Endodermal cell (in vitro differentiated cells): ENCODE measurements at regions not wholly inside any gene's neighbourhood (a gene's known extent, or its start where the extent isn't known, plus 50 kb on each side); places are given as distances from the start of the nearest gene placed in this dataset.

Experiments used
- DNase-seq: peaks from one replicate; pipeline ENCODE4 v3.0.0-alpha.2; 2017
- H3K27ac ChIP-seq: 2 replicates; pipeline ENCODE4 v1.5.1; 2013; ENCODE audit warnings: mild to moderate bottlenecking, low read depth, low read length, moderate library complexity
- H3K27me3 ChIP-seq: 2 replicates; pipeline ENCODE4 v1.6.1; 2013; ENCODE audit warnings: mild to moderate bottlenecking, low read length, moderate library complexity; ENCODE audit not compliant: insufficient read depth, control insufficient read depth, poor library complexity, severe bottlenecking
- H3K36me3 ChIP-seq: 2 replicates; pipeline ENCODE4 v1.7.0; 2013; ENCODE audit warnings: mild to moderate bottlenecking, low read length, moderate library complexity; ENCODE audit not compliant: control insufficient read depth, insufficient read depth
- H3K4me1 ChIP-seq: one replicate; pipeline ENCODE4 v1.7.0; 2013; ENCODE audit warnings: low read length; ENCODE audit not compliant: control insufficient read depth, insufficient read depth
- H3K4me3 ChIP-seq: 2 replicates; pipeline ENCODE4 v1.5.1; 2013; ENCODE audit warnings: mild to moderate bottlenecking, low read length, moderate library complexity
- H3K9ac ChIP-seq: 2 replicates; pipeline ENCODE4 v1.6.1; 2013; ENCODE audit warnings: mild to moderate bottlenecking, low read length, moderate library complexity; ENCODE audit not compliant: poor library complexity, severe bottlenecking; ENCODE audit errors: extremely low read depth
- H3K9me3 ChIP-seq: 2 replicates; pipeline ENCODE4 v1.6.1; 2013; ENCODE audit warnings: mild to moderate bottlenecking, low read length, moderate library complexity; ENCODE audit not compliant: control insufficient read depth
- H3K27ac Mint-ChIP-seq: 2 replicates; pipeline ENCODE4 v1.8.0; 2020; ENCODE audit warnings: mixed read lengths
- H3K27me3 Mint-ChIP-seq: 2 replicates; pipeline ENCODE4 v1.8.0; 2021; ENCODE audit warnings: mild to moderate bottlenecking, mixed read lengths; ENCODE audit not compliant: insufficient read depth
- H3K36me3 Mint-ChIP-seq: 2 replicates; pipeline ENCODE4 v1.8.0; 2020; ENCODE audit warnings: low read depth, mixed read lengths
- H3K4me1 Mint-ChIP-seq: 2 replicates; pipeline ENCODE4 v1.8.0; 2020; ENCODE audit warnings: mixed read lengths
- H3K4me3 Mint-ChIP-seq: 2 replicates; pipeline ENCODE4 v1.8.0; 2020; ENCODE audit warnings: mild to moderate bottlenecking, moderate library complexity, mixed read lengths
- H3K9me3 Mint-ChIP-seq: 2 replicates; pipeline ENCODE4 v1.8.0; 2020; ENCODE audit warnings: mild to moderate bottlenecking, mixed read lengths
- WGBS, 2 experiments: methylation state at CpG; one replicate each; pipeline versions ENCODE4 v1.1.5 to v1.1.7; 2013; ENCODE audit warnings: missing lambda C conversion rate in 2 of 2, mixed read lengths in 1 of 2; ENCODE audit not compliant: insufficient coverage in 1 of 2, insufficient read length in 1 of 2; 5-methylcytosine and 5-hydroxymethylcytosine counted together
- TF ChIP-seq, protein P1 (sequence below): fragments of 200-600 bp; sonication (generic); conservative IDR thresholded peaks from 2 replicates; pipeline ENCODE4 v1.5.0; 2021; ENCODE audit warnings: antibody characterized with exemption, mild to moderate bottlenecking

DNA sequence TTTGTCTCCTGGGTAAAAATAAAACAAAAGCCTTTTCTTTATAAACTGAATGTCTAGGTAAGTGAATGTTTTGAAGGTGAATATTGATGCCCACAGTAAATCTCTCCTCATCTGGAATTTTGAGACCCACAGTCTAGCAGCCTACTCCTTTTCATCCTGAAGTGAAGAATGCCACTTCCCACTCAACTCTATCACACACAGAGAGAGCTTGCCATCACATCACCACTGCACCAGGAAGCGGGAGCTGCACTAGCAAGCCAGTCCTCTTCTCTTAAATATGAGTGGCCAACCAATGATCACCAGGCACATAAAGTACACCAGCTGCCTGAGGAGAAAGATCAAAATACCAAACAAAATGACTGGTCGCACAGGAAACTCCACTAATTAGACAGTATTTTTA, 140.8 kb downstream of the MRPL39 start:
- no peaks in the 10 kb centered on the region for H3K9me3 Mint-ChIP-seq
- DNase-seq = no peak
- Histone ChIP-seq H3K9me3 (no peaks in the 10 kb centered on the region), H3K9ac (no peak overlapping the region), H3K36me3 (no peaks in the 10 kb centered on the region), H3K4me1 (no peaks in the 10 kb centered on the region), H3K4me3 (no peak overlapping the region), H3K27me3 (no peaks in the 10 kb centered on the region), H3K27ac (no peak overlapping the region)
- 96% methylated on average over 2 of the region's 2 CpGs; no CpG with 5 or more reads in 1 of the 2 experiments for WGBS, 2 experiments
- TF ChIP-seq, protein P1, sequence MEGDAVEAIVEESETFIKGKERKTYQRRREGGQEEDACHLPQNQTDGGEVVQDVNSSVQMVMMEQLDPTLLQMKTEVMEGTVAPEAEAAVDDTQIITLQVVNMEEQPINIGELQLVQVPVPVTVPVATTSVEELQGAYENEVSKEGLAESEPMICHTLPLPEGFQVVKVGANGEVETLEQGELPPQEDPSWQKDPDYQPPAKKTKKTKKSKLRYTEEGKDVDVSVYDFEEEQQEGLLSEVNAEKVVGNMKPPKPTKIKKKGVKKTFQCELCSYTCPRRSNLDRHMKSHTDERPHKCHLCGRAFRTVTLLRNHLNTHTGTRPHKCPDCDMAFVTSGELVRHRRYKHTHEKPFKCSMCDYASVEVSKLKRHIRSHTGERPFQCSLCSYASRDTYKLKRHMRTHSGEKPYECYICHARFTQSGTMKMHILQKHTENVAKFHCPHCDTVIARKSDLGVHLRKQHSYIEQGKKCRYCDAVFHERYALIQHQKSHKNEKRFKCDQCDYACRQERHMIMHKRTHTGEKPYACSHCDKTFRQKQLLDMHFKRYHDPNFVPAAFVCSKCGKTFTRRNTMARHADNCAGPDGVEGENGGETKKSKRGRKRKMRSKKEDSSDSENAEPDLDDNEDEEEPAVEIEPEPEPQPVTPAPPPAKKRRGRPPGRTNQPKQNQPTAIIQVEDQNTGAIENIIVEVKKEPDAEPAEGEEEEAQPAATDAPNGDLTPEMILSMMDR = no peak
- H3K36me3 Mint-ChIP-seq = no peaks in the 10 kb centered on the region
- H3K27ac Mint-ChIP-seq = no peak overlapping the region
- no peaks in the 10 kb centered on the region for H3K4me1 Mint-ChIP-seq
- H3K4me3 Mint-ChIP-seq = no peak overlapping the region
- peaks cover 2% of the 10 kb centered on the region for H3K27me3 Mint-ChIP-seq

DNA sequence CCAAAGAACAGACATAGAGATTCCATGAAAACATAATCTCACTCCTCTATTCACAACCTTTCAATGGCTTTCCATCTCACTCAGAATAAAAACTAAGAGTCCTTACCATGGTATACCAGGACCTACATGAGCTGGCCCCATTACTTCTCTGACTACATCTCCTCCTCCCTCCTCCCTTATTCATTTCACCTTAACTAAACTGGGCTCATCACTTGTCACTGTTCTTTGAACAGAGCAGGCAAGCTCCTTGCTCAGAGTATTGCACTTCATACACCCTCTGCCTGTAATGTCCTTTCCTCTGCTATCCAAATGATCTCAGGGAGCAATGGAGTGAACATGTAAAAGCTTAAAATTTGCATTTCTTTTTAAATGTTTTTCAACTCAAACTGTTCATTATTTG, 142.0 kb downstream of the MRPL39 start:
- Histone ChIP-seq H3K9me3 (no peaks in the 10 kb centered on the region), H3K4me3 (no peak overlapping the region), H3K9ac (no peak overlapping the region), H3K27me3 (no peaks in the 10 kb centered on the region), H3K4me1 (no peaks in the 10 kb centered on the region), H3K36me3 (no peaks in the 10 kb centered on the region), H3K27ac (no peak overlapping the region)
- Mint-ChIP-seq H3K4me1 (no peaks in the 10 kb centered on the region), H3K36me3 (no peaks in the 10 kb centered on the region), H3K27ac (no peak overlapping the region), H3K27me3 (peaks cover 2% of the 10 kb centered on the region), H3K9me3 (no peaks in the 10 kb centered on the region), H3K4me3 (no peak overlapping the region)
- TF ChIP-seq, protein P1 = no peak
- no peak for DNase-seq

DNA sequence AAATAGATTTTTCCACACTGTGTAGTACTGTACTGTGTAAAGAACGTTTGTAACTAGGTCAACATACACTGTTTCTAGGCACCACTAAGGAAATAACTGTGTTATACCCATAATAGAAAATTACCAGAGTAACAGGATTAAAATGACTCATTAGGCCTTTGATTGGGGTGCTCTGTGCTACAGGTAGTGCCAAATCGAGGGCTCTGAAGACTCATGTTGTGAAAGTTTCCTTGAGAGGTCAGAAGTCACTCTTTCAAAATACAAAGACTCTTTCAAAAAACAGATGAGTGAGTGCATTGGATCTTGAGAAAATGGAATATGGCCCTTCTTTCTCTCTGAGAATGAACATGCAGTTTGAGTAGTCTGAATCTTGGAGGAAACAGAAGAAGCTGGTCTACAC, 143.0 kb downstream of the MRPL39 start:
- no peak for DNase-seq
- Histone ChIP-seq H3K36me3 (no peaks in the 10 kb centered on the region), H3K4me3 (no peak overlapping the region), H3K9ac (no peak overlapping the region), H3K4me1 (no peaks in the 10 kb centered on the region), H3K27me3 (no peaks in the 10 kb centered on the region), H3K9me3 (no peaks in the 10 kb centered on the region), H3K27ac (no peak overlapping the region)
- TF ChIP-seq, protein P1 = no peak
- Mint-ChIP-seq H3K9me3 (no peaks in the 10 kb centered on the region), H3K27ac (no peak overlapping the region), H3K36me3 (no peaks in the 10 kb centered on the region), H3K4me3 (no peak overlapping the region), H3K27me3 (peaks cover 2% of the 10 kb centered on the region), H3K4me1 (no peaks in the 10 kb centered on the region)
- WGBS, 2 experiments = 100% methylated on average over 1 of the region's 2 CpGs; no CpG with 5 or more reads in 1 of the 2 experiments
